HG03571 (cell line): ENCODE measurements at regions not wholly inside any gene's neighbourhood (a gene's known extent, or its start where the extent isn't known, plus 50 kb on each side); places are given as distances from the start of the nearest gene placed in this dataset.
"Not testable (repeated sequence)": the region's sequence is repeated elsewhere in the genome, so short reads cannot be mapped to it uniquely, and the experiment has no call there.

Experiments used
- ATAC-seq: cut with Tn5 transposase; IDR thresholded peaks from one replicate; pipeline ENCODE4 v1.9.1; 2021; ENCODE audit not compliant: unreplicated experiment

GRCh38 chr2:175690113-175690837 is 311.8 kb downstream of the LNPK start:
- ATAC-seq = no peak

- no peak for ATAC-seq
These were observed 313.8 kb downstream of the LNPK start for GRCh38 chr2:175688243-175688642.

GRCh38 chr2:175687465-175687864 is 314.6 kb downstream of the LNPK start:
- no peak for ATAC-seq

- no peak for ATAC-seq
These were observed 316.1 kb downstream of the LNPK start for GRCh38 chr2:175686002-175686401.

GRCh38 chr2:175684466-175684865 is 317.6 kb downstream of the LNPK start:
- no peak for ATAC-seq

GRCh38 chr2:175679728-175680127 is 322.3 kb downstream of the LNPK start:
- no peak for ATAC-seq

- no peak for ATAC-seq
These were observed 322.8 kb downstream of the LNPK start for GRCh38 chr2:175679231-175679630.

- ATAC-seq = no peak
These were observed 324.2 kb downstream of the LNPK start for GRCh38 chr2:175677880-175678279.

GRCh38 chr2:175676813-175677212 is 325.3 kb downstream of the LNPK start:
- ATAC-seq = no peak

- not testable (repeated sequence) for ATAC-seq
These were observed 333.3 kb downstream of the LNPK start for GRCh38 chr2:175668804-175669203.

- ATAC-seq = no peak
These were observed 339.7 kb downstream of the LNPK start for GRCh38 chr2:175662335-175662734.

GRCh38 chr2:175648577-175649063 is 353.4 kb downstream of the LNPK start:
- no peak for ATAC-seq

- ATAC-seq = no peak
These were observed 355.0 kb downstream of the LNPK start for GRCh38 chr2:175647058-175647457.

- no peak for ATAC-seq
These were observed 361.4 kb downstream of the LNPK start for GRCh38 chr2:175640655-175641054.

- ATAC-seq = no peak
These were observed 368.8 kb downstream of the LNPK start for GRCh38 chr2:175633227-175633626.

GRCh38 chr2:175631245-175631623 is 370.8 kb downstream of the LNPK start:
- ATAC-seq = no peak

GRCh38 chr2:175630280-175631244 is 371.5 kb downstream of the LNPK start:
- ATAC-seq = no peak

GRCh38 chr2:175628243-175628642 is 373.8 kb downstream of the LNPK start:
- ATAC-seq = no peak

- no peak for ATAC-seq
These were observed 374.7 kb downstream of the LNPK start for GRCh38 chr2:175627405-175627804.

- no peak for ATAC-seq
These were observed 375.3 kb downstream of the LNPK start for GRCh38 chr2:175626796-175627195.

GRCh38 chr2:175624785-175625184 is 377.3 kb downstream of the LNPK start:
- no peak for ATAC-seq

- no peak for ATAC-seq
These were observed 377.8 kb downstream of the LNPK start for GRCh38 chr2:175624211-175624761.
